Esophagus squamous epithelium (tissue), 5 donors: ENCODE measurements at regions not wholly inside any gene's neighbourhood (a gene's known extent, or its start where the extent isn't known, plus 50 kb on each side); places are given as distances from the start of the nearest gene placed in this dataset.

Experiments
- DNase-seq: peaks from one replicate; lab custom pipeline; 2025; lab: John Stamatoyannopoulos, UW
- H3K27ac ChIP-seq, 4 donors: fragments of 200-600 bp; sonication (generic); one replicate each; pipeline ENCODE4 v1.5.1; 2016 to 2019; ENCODE audit warnings: mild to moderate bottlenecking in 1 of 4
- H3K27me3 ChIP-seq, 4 donors: fragments of 200-600 bp; sonication (generic); 1 replicate in 3 of 4; 2 replicates in 1 of 4; pipeline versions ENCODE4 v1.5.1 to v1.6.0; 2017 to 2021; ENCODE audit warnings: antibody characterized with exemption in 1 of 4
- H3K36me3 ChIP-seq, 3 donors: fragments of 200-600 bp; sonication (generic); one replicate each; pipeline ENCODE4 v1.5.1; 2016 to 2019
- H3K4me1 ChIP-seq, 3 donors: fragments of 200-600 bp; sonication (generic); one replicate each; pipeline ENCODE4 v1.5.1; 2017 to 2019
- H3K4me3 ChIP-seq, 4 donors: fragments of 200-600 bp; sonication (generic); 1 replicate in 3 of 4; 2 replicates in 1 of 4; pipeline ENCODE4 v1.5.1; 2016 to 2019; ENCODE audit warnings: mild to moderate bottlenecking in 2 of 4, moderate library complexity in 1 of 4
- H3K9me3 ChIP-seq, 3 donors: fragments of 200-600 bp; sonication (generic); one replicate each; pipeline ENCODE4 v1.5.1; 2016 to 2019
- POLR2A ChIP-seq, 4 donors: fragments of 450-650 bp; IDR thresholded peaks; one replicate each; pipeline ENCODE4 v1.6.1; 2017; ENCODE audit warnings: antibody characterized with exemption in 4 of 4, mild to moderate bottlenecking in 4 of 4, moderate library complexity in 3 of 4
- WGBS, 2 donors: methylation state at CpG; one replicate each; pipeline ENCODE4 v1.1.5; 2018; 5-methylcytosine and 5-hydroxymethylcytosine counted together
- intact Hi-C: fragments of 100-400 bp; cut with DNase I; formaldehyde crosslinking; loops from one replicate; pipeline ENCODE4 v1.15.0; 2022
- TF ChIP-seq, protein P1 (sequence below), 6 experiments: fragments of 450-650 bp in 4 of 6; fragments of 200-600 bp in 2 of 6; sonication (generic) in 2 of 6; IDR thresholded peaks; one replicate each; pipeline ENCODE4 v1.5.1; 2016 to 2019; ENCODE audit warnings: antibody characterized with exemption in 6 of 6, mild to moderate bottlenecking in 4 of 6, moderate library complexity in 4 of 6
- donor health status: DM: yes; HTN: yes; CAD: no.

DNA sequence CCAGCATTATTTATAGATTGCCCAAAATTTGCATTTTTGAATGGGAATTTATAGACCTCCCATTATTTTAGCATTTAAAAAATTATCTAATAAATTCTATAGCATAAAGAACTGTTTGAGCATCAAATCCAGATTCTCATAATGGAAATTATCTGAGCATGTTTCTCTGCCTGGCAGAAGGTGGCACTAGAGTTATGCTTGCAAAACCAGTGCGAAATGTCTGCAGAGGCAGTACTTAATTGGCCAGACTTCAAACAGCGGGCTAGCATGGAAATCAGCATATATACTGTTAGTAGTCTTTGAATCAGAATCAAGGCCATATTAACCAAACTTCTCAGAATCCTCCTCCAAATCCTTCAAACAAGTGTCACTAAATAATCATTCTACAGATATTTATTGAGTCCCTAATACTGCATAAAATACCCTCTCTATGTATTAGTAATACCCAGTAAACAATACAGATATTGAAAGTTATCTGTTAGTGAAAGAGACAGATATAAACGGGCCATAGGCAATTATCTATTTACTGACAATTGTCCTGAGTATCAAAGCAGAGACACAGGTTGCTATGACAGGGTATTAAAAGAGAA is 78.7 kb upstream of the DCLK2 start:
- Histone ChIP-seq H3K4me1 (peaks cover 0 to 9% (median 0%) of the 10 kb centered on the region in 3 donors), H3K9me3 (no peaks in the 10 kb centered on the region), H3K4me3 (no peak overlapping the region), H3K36me3 (no peaks in the 10 kb centered on the region), H3K27ac (no peak overlapping the region), H3K27me3 (no peaks in the 10 kb centered on the region)
- TF ChIP-seq, protein P1, sequence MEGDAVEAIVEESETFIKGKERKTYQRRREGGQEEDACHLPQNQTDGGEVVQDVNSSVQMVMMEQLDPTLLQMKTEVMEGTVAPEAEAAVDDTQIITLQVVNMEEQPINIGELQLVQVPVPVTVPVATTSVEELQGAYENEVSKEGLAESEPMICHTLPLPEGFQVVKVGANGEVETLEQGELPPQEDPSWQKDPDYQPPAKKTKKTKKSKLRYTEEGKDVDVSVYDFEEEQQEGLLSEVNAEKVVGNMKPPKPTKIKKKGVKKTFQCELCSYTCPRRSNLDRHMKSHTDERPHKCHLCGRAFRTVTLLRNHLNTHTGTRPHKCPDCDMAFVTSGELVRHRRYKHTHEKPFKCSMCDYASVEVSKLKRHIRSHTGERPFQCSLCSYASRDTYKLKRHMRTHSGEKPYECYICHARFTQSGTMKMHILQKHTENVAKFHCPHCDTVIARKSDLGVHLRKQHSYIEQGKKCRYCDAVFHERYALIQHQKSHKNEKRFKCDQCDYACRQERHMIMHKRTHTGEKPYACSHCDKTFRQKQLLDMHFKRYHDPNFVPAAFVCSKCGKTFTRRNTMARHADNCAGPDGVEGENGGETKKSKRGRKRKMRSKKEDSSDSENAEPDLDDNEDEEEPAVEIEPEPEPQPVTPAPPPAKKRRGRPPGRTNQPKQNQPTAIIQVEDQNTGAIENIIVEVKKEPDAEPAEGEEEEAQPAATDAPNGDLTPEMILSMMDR (IDR thresholded peaks at IDR 0.05): peak in 5 of 6 experiments; percentile 35 to 68 (median 60)
- no peak for TF ChIP-seq POLR2A (IDR thresholded peaks at IDR 0.05)
- intact Hi-C loops: loop anchor here (10.0 kb wide), 1 partner anchor 865 kb away; no protein-coding TSS in a partner anchor
- DNase-seq: no peak
- 8 to 20% methylated on average over 3 of the region's 3 CpGs for WGBS, 2 donors

- intact Hi-C loops: loop anchor here (10.0 kb wide), 1 partner anchor 863 kb away; no protein-coding TSS in a partner anchor
- Histone ChIP-seq H3K36me3 (no peaks in the 10 kb centered on the region), H3K9me3 (no peaks in the 10 kb centered on the region), H3K27ac (no peak overlapping the region), H3K4me3 (no peak overlapping the region), H3K4me1 (peaks cover 0 to 9% (median 0%) of the 10 kb centered on the region in 3 donors), H3K27me3 (no peaks in the 10 kb centered on the region)
- WGBS, 2 donors: 80% methylated on average over 5 of the region's 5 CpGs
- TF ChIP-seq, protein P1 (IDR thresholded peaks at IDR 0.05): no peak
- no peak for TF ChIP-seq POLR2A (IDR thresholded peaks at IDR 0.05)
- DNase-seq: no peak
Observed at GRCh38 chr4:150001815-150002214, 76.4 kb upstream of the DCLK2 start.

DNA sequence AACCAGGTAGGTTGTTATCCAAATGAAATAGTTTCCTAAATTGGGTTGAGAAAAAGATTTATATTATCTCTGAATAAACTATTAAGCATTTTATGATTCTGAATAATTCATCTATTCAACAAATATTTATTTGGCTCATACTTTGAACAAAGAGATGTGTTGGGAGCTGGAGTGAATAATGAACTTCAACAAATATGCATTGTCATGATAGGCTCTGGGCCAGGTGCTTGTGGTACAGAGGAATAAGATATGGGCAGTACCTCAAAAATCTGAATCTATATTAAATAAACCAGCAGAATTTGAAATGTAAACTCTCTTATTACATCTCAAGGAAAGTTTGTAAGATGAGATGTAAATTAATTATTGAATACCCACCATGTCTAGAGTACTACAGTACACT is 75.7 kb upstream of the DCLK2 start:
- H3K36me3 ChIP-seq: no peaks in the 10 kb centered on the region
- peaks cover 0 to 8% (median 0%) of the 10 kb centered on the region in 3 donors for H3K4me1 ChIP-seq
- no peak overlapping the region for H3K27ac ChIP-seq
- intact Hi-C loops: loop anchor here (10.0 kb wide), 1 partner anchor 862 kb away; no protein-coding TSS in a partner anchor
- H3K27me3 ChIP-seq: no peaks in the 10 kb centered on the region
- H3K4me3 ChIP-seq: no peak overlapping the region
- H3K9me3 ChIP-seq: no peaks in the 10 kb centered on the region
- TF ChIP-seq POLR2A (IDR thresholded peaks at IDR 0.05): no peak
- TF ChIP-seq, protein P1 (IDR thresholded peaks at IDR 0.05): no peak
- no peak for DNase-seq

GRCh38 chr4:150004481-150004880 is 73.8 kb upstream of the DCLK2 start:
- 33 to 50% methylated on average over 1 of the region's 1 CpG for WGBS, 2 donors
- Histone ChIP-seq H3K4me3 (no peak overlapping the region), H3K27me3 (no peaks in the 10 kb centered on the region), H3K27ac (peak overlapping the region in 3 of 4 donors; percentile 4 to 44 (median 36)), H3K4me1 (no peaks in the 10 kb centered on the region), H3K9me3 (no peaks in the 10 kb centered on the region), H3K36me3 (no peaks in the 10 kb centered on the region)
- no peak for DNase-seq
- intact Hi-C loops: loop anchor here (10.0 kb wide), 1 partner anchor 860 kb away; no protein-coding TSS in a partner anchor
- no peak for TF ChIP-seq POLR2A (IDR thresholded peaks at IDR 0.05)
- TF ChIP-seq, protein P1 (IDR thresholded peaks at IDR 0.05): no peak

GRCh38 chr4:150005537-150005936 is 72.7 kb upstream of the DCLK2 start:
- Histone ChIP-seq H3K27ac (peak overlapping the region in 1 of 4 donors; percentile 24), H3K27me3 (no peaks in the 10 kb centered on the region), H3K4me1 (no peaks in the 10 kb centered on the region), H3K9me3 (no peaks in the 10 kb centered on the region), H3K4me3 (no peak overlapping the region), H3K36me3 (no peaks in the 10 kb centered on the region)
- TF ChIP-seq POLR2A (IDR thresholded peaks at IDR 0.05): no peak
- TF ChIP-seq, protein P1 (IDR thresholded peaks at IDR 0.05): no peak
- DNase-seq: no peak
- intact Hi-C loops: loop anchor here (5.0 to 10.0 kb wide), 2 partner anchors 212 to 859 kb away; no protein-coding TSS in a partner anchor
- WGBS, 2 donors: 60 to 62% methylated on average over 3 of the region's 3 CpGs
